GM12878 (cell line): ENCODE measurements at regions not wholly inside any gene's neighbourhood (a gene's known extent, or its start where the extent isn't known, plus 50 kb on each side); places are given as distances from the start of the nearest gene placed in this dataset.
"Not testable (repeated sequence)": the region's sequence is repeated elsewhere in the genome, so short reads cannot be mapped to it uniquely, and the experiment has no call there.

Experiments used
- ATF3 ChIP-seq: IDR thresholded peaks from 2 replicates; pipeline ENCODE4 v1.6.1; 2011; ENCODE audit warnings: low read depth, mild to moderate bottlenecking, low read length, moderate library complexity, borderline replicate concordance; ENCODE audit errors: extremely low read depth
- CTCF ChIP-seq, 3 experiments: IDR thresholded peaks in 2 of 3; conservative IDR thresholded peaks in 1 of 3; 2 replicates each; pipeline ENCODE4 v1.5.1; 2011; ENCODE audit warnings: low read depth in 3 of 3, low read length in 3 of 3, mild to moderate bottlenecking in 3 of 3, control low read depth in 2 of 3, moderate library complexity in 2 of 3, inconsistent platforms in 1 of 3, mixed read lengths in 1 of 3; ENCODE audit not compliant: control insufficient read depth in 2 of 3, insufficient read depth in 1 of 3; ENCODE audit errors: extremely low read depth in 1 of 3
- EP300 ChIP-seq, 2 experiments: fragments of 150-350 bp in 1 of 2; IDR thresholded peaks; 2 replicates each; pipeline ENCODE4 v1.6.1; 2011 to 2012; ENCODE audit warnings: low read depth in 2 of 2, low read length in 2 of 2, borderline replicate concordance in 1 of 2, improper control_type of control experiment in 1 of 2, inconsistent platforms in 1 of 2; ENCODE audit not compliant: control insufficient read depth in 1 of 2
- EZH2 ChIP-seq: IDR thresholded peaks from 2 replicates; pipeline ENCODE4 v1.6.1; 2012; ENCODE audit warnings: low read depth, mild to moderate bottlenecking, control low read depth, inconsistent platforms, low read length, borderline replicate concordance; ENCODE audit not compliant: control insufficient read depth
- RBBP5 ChIP-seq: fragments of 200-600 bp; sonication (generic); conservative IDR thresholded peaks from 2 replicates; pipeline ENCODE4 v1.6.1; 2016

- TF ChIP-seq EP300 (IDR thresholded peaks at IDR 0.05; ENCODE audit: borderline replicate concordance in 1 of 2, control insufficient read depth in 1 of 2, low read depth in 2 of 2, low read length in 2 of 2); RBBP5; CTCF (IDR thresholded peaks at IDR 0.05 in 2 of 3, conservative IDR thresholded peaks at IDR 0.05 in 1 of 3; ENCODE audit: control insufficient read depth in 2 of 3, extremely low read depth in 1 of 3, insufficient read depth in 1 of 3, low read depth in 3 of 3, low read length in 3 of 3); EZH2; ATF3: not testable (repeated sequence)
These were observed 81.0 kb upstream of the TINAGL1 start for GRCh38 chr1:31495351-31495750.
